HG03108 (cell line): ENCODE measurements at regions not wholly inside any gene's neighbourhood (a gene's known extent, or its start where the extent isn't known, plus 50 kb on each side); places are given as distances from the start of the nearest gene placed in this dataset.
A peak's percentile ranks its signal among the peaks of the same experiment; 100 is the strongest.
"Not testable (repeated sequence)": the region's sequence is repeated elsewhere in the genome, so short reads cannot be mapped to it uniquely, and the experiment has no call there.

Experiments
- ATAC-seq: cut with Tn5 transposase; IDR thresholded peaks from one replicate; pipeline ENCODE4 v1.9.1; 2021; ENCODE audit warnings: moderate library complexity; ENCODE audit not compliant: unreplicated experiment

DNA sequence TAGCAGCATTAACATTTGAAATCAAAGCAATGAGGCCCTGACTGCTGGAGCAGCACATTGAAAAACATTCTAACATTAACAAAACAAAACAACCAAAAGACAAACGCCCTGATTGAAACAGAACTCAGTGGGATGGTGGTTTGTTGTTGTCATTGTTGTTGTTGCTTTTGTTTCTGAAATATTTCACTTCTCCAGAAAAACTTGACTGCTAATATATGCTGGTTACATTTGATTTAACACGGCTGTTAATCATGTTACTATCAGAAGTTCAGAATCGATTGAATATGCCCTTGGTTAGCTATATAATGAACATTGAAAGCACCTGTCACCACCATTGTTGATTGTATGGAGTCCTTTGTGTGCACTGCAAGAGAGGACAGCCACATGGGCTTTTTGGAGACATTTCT is 790.4 kb upstream of the GALNTL6 start:
- no peak for ATAC-seq

DNA sequence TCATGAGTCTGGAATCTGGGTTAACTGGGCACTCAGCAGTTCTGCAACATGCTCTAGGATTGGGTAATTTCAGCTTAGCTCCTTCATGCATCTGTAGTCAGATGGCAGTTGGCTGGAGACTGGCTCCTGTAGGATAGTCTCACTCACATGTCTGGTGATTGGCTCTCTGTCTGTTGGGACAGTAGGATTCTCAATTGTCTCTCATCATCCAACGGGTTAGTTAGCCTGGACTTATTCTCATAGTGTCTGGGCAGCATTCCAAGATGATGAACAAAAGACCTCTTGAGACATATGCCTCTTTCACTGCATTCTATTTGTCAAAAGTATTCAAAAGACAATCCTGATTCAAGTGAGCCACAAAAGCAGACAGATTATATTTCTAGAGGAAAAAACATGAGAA is 795.6 kb upstream of the GALNTL6 start:
- ATAC-seq, result no peak

DNA sequence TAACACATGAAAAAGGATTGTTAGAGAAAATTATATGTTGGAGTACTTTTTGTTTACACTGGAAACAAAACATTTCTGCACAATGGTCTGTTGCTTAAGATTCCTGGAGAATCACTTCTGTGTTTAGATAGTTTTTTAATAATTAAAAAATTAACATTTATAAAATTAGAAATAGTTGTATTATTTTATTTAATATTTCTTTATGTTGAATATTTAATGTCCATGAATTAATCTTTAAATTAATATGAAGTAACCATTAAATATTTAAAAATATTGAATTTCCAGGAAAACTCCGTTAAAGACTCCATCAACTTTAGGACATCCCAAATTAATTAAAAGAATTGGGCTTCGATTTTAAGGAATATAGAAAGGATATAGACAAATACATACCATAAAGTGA is 797.1 kb upstream of the GALNTL6 start:
- no peak for ATAC-seq

DNA sequence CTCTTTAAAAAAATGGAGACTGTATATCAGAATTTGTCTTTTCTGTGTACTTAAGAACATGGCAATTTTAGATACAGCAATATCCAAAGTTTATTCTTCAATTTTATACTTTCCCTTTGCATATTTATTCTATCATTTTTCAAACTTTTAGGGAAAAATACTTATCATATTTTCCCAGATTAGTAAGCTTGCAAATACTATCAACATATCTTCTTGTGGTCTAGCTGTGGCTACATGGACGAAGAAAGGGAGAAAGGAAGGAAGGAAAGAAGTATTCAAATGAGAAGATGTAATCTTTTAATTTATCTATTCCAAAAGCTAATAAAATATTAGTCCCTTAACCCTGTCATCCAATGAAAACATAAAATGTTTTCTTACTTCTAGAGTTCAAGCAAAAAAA is 797.8 kb upstream of the GALNTL6 start:
- no peak for ATAC-seq

DNA sequence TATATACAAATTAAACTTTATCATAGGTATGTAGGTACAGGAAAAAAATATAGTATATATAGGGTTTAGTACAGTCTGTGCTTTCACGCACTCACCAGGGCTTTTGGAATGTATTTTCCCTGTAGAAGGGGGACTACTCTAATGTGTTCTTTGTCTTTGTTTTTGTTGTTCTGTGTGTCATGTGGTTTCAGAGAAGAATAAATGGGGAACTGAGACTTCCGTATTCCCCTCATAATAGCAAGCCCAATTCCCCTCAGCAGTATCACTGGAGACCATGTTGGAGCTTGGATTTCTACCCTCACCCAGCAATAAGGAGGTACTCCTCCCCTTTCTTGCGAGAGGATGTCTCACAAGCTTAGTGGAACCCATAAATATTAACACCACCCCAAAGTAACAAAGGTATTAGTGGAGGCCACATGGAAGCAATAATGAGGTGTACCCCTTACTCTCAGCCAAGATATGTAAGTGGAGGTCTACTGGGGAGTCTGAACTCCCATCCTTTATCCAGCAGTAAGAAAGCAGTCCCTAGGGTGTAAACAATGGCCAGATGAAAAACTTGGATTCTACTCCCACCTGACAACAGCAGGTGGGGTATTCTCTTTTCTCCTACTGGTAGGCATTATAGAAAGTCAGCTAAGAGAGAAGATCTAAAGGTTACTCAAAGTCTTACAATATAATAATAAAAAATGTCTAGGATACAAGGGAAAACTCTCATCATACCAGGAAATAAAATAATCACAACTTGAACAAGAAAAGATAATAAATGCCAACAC is 805.4 kb upstream of the GALNTL6 start:
- ATAC-seq, result no peak

DNA sequence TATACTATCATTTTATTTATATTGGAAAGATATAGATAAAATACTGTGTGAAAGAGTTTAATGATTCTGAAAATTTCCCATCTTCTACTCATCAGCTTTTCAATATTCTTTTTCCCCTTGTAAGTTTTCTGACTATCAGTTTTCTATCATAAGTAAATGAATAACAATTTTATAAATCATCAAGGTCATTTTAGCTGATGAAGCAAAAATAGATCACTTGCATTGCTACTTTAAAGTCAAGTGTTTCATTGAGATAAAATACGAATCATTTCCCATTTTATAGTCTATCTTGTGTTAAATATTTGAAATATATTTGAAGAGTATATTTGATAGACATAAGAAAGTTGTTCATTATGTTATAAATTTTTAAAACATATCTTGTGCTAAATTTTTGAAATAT is 811.0 kb upstream of the GALNTL6 start:
- ATAC-seq, result no peak

DNA sequence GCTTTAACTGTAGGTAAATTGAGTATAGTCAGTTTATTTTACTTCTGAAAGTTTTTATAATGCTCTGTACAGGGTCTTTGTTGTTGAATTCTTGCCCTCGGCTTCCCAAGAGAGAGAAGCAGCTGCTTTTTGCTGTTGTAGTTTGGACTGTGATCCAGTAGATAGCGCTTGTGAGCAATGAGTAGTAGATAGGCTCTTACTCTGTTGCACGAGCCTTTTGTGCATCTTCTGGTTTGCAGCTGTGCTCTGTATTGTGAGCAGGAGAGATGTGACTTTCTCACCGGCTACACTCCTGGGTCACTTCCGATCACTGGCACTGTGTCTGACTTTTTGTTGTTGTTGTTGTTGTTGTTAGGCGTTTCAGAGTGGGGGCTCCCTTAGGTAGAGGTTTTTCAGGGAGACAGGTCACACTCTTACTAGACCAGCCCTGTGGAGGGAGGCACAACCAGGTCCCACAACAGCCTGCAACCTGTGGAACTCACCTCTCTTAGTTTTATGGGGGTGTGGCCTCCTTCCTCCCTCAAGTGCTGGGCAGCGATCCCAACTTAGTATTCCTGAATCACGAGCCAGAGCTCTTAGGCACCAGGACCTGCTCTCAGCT is 822.1 kb upstream of the GALNTL6 start:
- ATAC-seq, result peak; percentile 79

DNA sequence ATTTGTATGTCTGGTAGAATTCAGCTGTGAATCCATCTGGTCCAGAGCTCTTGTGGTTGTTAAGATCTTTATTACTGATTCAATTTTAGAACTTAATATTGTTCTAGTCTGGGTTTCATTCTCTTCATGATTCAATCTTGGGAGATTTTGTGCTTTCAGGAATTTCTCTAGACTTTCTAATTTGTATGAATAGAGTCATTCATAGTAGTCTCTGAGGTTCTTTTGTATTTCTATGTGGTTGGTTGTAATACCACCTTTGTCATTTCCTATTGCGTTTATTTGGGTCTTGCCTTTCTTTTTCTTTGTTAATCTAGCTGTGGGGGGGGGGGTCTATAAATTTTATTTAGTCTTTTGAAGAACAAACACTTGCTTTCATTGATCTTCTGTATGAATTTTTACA is 824.8 kb upstream of the GALNTL6 start:
- ATAC-seq, result no peak

DNA sequence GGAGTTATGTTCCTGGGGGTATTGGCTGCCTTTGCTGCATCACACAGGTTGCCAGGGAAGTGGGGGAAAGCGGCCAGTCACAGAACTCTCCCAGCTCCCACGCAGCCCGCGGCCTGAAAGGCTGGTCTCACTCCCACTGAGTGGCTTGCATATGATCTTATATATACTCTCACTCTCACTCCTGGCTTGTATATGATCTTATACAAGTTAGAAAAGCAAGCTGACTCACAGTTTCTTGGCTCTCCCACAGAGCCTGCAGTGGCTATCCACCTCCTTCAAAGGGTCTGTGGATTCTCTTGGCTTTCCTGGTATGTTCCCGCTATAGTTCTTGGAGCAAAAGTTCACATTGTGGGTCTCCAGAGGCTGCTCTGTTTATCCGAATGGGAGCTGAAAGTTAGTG is 833.5 kb upstream of the GALNTL6 start:
- ATAC-seq, result no peak

DNA sequence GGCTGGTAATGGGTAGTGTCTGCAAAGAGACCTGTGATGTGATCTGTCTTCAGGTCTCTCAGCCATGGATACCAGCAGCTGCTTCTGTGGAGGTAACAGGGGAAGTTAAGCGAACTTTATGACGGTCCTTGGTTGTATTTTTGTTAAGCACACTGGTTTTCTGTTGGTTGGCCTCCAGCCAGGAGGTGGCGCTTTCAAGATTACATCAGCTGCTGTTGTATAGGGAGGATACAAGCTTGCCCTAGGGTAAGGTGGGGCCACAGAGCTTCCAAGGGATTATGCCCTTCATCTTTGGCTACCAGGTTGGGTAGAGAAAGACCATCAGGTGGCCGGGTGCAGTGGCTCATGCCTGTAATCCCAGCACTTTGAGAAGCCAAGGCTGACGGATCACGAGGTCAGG is 834.2 kb upstream of the GALNTL6 start:
- ATAC-seq, result no peak

DNA sequence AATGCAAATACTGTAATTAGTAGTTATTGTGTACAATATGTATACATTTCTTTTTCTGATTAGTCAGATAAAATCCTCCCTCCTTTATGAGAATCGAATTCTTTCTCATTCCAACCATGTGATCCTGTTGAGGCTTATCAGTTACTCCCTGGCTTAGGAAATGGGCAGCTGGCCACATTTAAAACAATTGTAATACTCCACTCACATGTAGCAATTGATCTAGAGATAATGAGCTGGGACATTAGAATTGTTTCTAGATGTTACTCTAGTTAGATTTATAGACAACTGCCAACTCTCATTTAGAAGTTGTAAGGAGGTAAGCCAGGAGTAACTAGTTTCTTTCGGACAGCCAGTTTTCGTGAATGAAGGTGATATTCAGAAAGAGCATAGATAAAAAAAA is 859.3 kb upstream of the AADAT start:
- ATAC-seq, result no peak

DNA sequence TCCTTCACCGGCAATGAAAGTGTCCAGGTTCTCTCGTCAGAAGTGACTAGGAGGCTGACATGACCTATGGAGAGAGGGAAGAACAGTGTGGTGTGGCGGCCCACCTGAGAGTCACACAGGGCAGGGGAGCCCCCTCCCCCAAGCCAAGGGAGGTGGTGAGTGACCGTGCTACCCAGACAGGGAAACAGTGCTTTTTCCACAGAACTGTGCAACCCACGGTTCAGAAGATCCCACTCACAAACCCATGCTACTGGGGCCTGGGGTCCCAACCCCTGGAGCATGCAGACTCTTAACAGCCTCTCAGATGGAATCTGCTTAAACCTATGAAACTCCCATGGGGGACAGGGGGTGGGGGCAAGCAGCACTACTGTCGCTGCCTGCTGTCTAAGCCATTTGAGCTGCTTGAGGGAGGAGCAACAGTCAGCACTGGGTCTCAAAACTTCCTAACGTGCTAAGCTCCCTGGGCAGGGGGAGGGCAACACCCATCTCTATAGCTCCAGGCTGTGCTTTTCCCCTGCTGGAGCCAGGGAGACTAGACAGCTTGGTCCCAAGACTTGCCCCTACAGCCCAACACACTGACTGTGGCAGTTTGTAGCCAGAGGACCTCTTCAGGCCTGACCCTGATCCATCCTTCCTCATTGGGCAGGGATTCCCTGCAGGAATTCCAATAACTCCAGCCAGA is 850.4 kb upstream of the AADAT start:
- no peak for ATAC-seq

DNA sequence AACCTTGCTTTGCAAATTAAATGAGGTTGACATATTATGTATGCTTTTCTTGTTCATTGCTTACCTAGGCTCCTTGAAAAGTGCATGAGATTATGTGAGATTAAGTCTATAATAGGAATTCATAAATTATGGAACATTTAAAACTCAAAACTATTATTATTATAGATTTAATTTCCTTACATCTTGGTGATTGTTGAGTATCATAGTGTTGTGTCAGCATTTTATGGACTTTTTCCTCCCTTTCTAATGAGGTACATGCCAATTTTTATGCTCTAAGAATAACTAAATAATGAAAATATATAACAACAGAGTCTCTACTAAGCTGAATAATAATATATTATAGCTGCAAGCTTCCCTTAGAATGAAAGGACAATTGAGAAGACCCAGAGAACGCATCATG is 848.8 kb upstream of the AADAT start:
- no peak for ATAC-seq

DNA sequence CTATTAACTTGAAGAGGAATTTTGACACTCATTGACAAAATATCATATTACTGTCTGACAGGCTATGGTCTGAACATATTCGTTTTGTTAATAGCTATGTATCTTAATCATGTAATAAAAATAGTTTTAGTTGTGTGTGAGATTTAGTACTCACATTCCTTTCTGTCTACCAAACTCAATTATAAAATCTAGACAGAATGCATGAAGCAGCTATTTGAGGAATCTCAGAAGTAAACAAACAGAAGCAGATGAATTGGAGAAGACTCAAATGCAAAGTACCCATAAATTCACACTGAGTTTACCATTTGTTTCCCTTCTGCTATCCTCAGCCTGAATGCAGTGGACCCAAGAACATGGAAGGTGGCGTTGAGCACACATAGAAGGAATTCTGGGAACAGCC is 841.6 kb upstream of the AADAT start:
- no peak for ATAC-seq

DNA sequence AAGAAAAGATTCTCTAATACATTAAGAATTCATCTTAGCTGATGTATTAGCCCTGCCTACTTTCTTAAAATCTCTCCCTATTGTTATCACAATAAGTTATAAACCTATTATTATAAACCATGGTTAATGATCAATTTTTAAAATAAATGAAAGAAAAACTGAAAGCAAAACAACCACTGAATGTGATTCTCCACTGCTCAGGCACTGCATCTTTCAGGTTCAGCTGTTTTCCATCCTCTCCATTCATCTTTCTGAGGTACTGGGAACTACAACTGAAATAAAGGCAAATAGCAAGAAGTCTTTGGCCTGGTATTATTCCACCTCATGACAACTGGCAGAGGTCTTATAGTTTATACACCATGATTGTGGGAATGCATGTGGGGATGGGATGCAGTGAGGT is 798.9 kb upstream of the AADAT start:
- no peak for ATAC-seq

DNA sequence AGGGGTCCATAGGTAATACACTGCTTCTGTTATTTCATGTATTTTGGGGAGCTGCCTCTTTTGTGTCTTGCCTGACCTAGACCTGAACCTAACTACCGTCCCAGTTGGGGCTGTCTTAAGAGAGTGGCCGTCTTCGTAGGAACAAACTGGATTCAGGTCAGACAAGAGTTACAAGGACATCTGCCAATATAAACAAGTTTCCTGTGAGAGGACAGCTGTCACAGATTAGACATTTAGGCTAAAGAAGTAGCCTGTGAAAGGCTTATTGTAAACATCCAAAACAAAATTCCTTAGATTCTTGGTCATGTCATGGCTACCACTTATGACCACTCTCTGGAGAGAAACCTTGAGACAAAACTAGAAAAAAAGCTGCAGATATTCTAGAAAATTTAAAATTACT is 797.6 kb upstream of the AADAT start:
- ATAC-seq, result no peak

DNA sequence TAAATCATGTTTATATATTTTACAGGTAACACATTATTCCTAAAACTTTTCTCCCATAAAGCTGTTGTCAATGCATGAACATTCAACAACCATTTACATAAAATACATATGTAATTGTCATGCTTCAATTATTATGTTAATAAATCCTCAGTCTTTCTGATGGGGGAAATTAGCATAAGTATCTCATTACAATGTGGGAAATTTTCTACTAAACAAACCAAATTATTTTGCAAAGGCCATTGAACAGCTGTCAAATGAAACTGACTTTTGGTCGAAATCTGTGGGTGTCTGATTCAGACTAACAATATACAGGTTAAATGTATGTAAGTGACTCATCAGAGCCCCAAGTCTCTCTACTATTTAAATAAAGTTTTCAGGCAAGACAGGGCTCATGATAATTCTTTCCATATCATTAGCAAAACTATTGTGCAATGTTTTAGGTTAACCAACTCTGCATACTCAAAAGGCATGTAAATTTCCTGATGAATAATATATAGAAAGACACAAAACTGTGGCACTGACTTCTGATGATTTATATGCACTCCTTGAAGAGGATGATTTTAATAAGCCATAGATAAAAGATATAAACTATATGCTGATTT is 795.3 kb upstream of the AADAT start:
- no peak for ATAC-seq

DNA sequence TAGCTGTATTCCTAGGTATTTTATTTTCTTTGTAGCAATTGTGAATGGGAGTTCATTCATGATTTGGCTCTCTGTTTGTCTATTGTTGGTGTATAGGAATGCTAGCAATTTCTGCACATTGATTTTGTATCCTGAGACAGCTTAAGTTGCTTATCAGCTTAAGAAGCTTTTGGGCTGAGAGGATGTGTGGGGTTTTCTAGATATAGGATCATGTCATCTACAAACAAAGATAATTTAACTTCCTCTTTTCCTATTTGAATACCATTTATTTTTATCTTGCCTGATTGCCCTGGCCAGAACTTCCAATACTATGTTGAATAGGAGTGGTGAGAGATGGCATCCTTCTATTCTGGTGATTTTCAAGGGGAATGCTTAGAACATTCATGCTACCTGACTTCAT is 791.9 kb upstream of the AADAT start:
- ATAC-seq, result not testable (repeated sequence)

DNA sequence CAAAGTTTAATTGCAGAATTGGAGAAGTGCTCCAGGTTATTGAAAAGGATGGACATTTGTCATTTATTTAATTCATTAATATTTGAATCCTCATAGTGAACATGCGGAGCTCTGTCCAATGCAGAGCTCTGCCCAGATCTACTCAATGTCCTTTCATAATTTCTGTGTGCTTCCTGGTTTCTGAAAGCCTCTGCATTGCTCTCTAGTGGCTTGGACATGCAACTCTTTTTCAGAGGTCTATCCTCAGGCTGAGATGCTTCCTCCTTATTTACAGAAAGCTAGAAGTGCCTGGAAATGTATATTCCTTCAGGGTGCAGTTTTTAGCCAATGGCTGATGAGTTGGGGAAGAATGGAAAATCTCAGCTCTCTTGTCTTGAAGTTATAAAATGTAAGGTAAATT is 786.1 kb upstream of the AADAT start:
- no peak for ATAC-seq

DNA sequence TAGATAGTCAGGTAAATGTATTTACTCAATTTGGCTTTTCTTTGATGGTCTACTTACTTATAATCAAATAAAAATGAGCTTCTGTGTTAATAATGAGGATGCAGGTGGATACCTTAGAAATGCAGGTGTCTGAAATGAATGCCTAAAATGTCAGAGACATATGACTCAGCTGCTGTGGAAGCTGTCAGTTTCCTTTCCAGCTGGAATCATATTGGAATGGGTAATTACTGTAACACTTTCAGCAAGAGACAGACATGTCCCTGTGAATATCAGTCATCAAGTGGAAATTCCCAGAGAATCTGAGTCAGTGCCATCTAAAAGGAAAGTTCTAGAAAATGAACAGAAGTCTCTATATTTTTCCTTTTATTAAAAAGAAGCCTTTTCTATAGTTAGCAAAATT is 783.0 kb upstream of the AADAT start:
- no peak for ATAC-seq

DNA sequence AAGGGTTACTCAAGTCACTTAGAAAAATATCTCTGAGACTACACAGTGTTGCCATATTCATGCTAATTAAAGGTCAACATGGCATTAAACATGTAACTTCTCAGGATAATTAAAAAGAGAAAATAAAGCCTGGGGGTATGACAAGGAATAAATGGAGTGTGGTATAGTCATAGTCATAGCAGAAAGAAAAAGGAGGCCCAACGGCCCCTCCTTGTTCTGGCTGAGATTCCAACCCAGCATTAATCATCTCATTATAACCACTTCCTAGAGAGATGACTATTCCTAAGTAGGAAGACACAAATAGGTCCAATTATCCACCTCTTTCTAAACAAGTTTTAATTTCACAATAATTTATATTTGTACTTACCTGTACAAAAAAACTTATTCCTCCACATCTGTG is 778.4 kb upstream of the AADAT start:
- ATAC-seq, result no peak

DNA sequence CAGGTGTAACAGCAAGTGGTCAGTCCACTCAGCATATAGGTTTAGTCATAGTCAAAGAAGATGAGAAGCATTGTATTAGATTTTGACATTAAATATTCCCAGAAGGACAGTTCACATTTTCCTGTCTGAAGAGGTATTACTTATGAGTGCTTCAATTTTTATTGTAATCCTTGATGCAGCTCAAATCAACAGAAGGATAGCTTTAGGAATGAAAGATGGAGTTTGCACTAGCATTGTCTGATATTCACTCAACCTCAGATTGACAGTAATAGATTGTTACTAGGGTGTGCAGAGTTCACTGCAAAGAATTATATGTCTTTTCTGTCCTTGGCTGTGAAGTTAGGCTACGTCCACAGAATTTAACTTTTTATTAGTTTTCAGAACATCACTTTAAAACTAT is 764.3 kb upstream of the AADAT start:
- no peak for ATAC-seq
